ENCODE measurements at regions not wholly inside any gene's neighbourhood (a gene's known extent, or its start where the extent isn't known, plus 50 kb on each side); places are given as distances from the start of the nearest gene placed in this dataset.

- TF ChIP-seq CTCF (IDR thresholded peaks at IDR 0.05; ENCODE audit: poor library complexity) (no peak), EZH2 (IDR thresholded peaks at IDR 0.05; ENCODE audit: borderline replicate concordance) (no peak)
Observed at GRCh38 chr21:28675331-28676041, 317.2 kb downstream of the LTN1 start.
